Astrocyte (in vitro differentiated cells and primary cell): ENCODE measurements at regions not wholly inside any gene's neighbourhood (a gene's known extent, or its start where the extent isn't known, plus 50 kb on each side); places are given as distances from the start of the nearest gene placed in this dataset.

Experiments
- DNase-seq: peaks from one replicate; pipeline ENCODE4 v3.0.0-alpha.2; 2010; ENCODE audit warnings: low read depth
- FAIRE-seq: peaks from 2 replicates; lab custom pipeline; 2011; peaks lifted over from hg19 to GRCh38; lab: Jason Lieb, UNC
- H2AFZ ChIP-seq: 2 replicates; pipeline ENCODE4 v1.6.0; 2012; ENCODE audit warnings: low read depth, low read length, inconsistent platforms
- H3K27ac ChIP-seq: 2 replicates; pipeline ENCODE4 v1.5.1; 2011; ENCODE audit warnings: low read depth, low read length, inconsistent platforms
- H3K27me3 ChIP-seq: 2 replicates; pipeline ENCODE4 v1.6.0; 2011; ENCODE audit warnings: low read length, inconsistent platforms; ENCODE audit not compliant: insufficient read depth
- H3K36me3 ChIP-seq: 2 replicates; pipeline ENCODE4 v1.5.1; 2011; ENCODE audit warnings: low read length, inconsistent platforms; ENCODE audit not compliant: insufficient read depth
- H3K4me1 ChIP-seq: 2 replicates; pipeline ENCODE4 v1.5.1; 2011; ENCODE audit warnings: low read length, inconsistent platforms; ENCODE audit not compliant: insufficient read depth
- H3K4me2 ChIP-seq: 2 replicates; pipeline ENCODE4 v1.6.0; 2012; ENCODE audit warnings: low read length, inconsistent platforms
- H3K4me3 ChIP-seq: 2 replicates; pipeline ENCODE4 v1.5.1; 2011; ENCODE audit warnings: low read depth, mild to moderate bottlenecking, low read length, inconsistent platforms; ENCODE audit not compliant: insufficient read depth
- H3K79me2 ChIP-seq: 2 replicates; pipeline ENCODE4 v1.6.0; 2012; ENCODE audit warnings: mild to moderate bottlenecking, low read length, inconsistent platforms; ENCODE audit not compliant: insufficient read depth
- H3K9ac ChIP-seq: 2 replicates; pipeline ENCODE4 v1.6.0; 2012; ENCODE audit warnings: mild to moderate bottlenecking, low read length, inconsistent platforms
- H3K9me3 ChIP-seq: 2 replicates; pipeline ENCODE4 v1.5.1; 2012; ENCODE audit warnings: low read depth, mild to moderate bottlenecking, low read length, inconsistent platforms; ENCODE audit not compliant: insufficient read depth
- H4K20me1 ChIP-seq: 2 replicates; pipeline ENCODE4 v1.6.0; 2012; ENCODE audit warnings: low read length, inconsistent platforms; ENCODE audit not compliant: insufficient read depth
- H3K27ac Mint-ChIP-seq: one replicate; pipeline ENCODE4 v1.8.0; 2021; ENCODE audit warnings: mild to moderate bottlenecking, mixed read lengths; ENCODE audit not compliant: unreplicated experiment
- H3K27me3 Mint-ChIP-seq: one replicate; pipeline ENCODE4 v1.8.0; 2021; ENCODE audit warnings: low read depth, mixed read lengths; ENCODE audit not compliant: unreplicated experiment
- H3K36me3 Mint-ChIP-seq: one replicate; pipeline ENCODE4 v1.8.0; 2021; ENCODE audit warnings: low read depth, mixed read lengths; ENCODE audit not compliant: unreplicated experiment
- H3K4me1 Mint-ChIP-seq: one replicate; pipeline ENCODE4 v1.8.0; 2021; ENCODE audit warnings: low read depth, mixed read lengths; ENCODE audit not compliant: unreplicated experiment
- H3K4me3 Mint-ChIP-seq: one replicate; pipeline ENCODE4 v1.8.0; 2021; ENCODE audit warnings: mild to moderate bottlenecking, moderate library complexity, mixed read lengths; ENCODE audit not compliant: unreplicated experiment
- H3K9me3 Mint-ChIP-seq: one replicate; pipeline ENCODE4 v1.8.0; 2021; ENCODE audit warnings: mild to moderate bottlenecking, mixed read lengths; ENCODE audit not compliant: unreplicated experiment
- EZH2 ChIP-seq: IDR thresholded peaks from 2 replicates; pipeline ENCODE4 v1.6.1; 2012; ENCODE audit warnings: mild to moderate bottlenecking, low read length, inconsistent platforms; ENCODE audit not compliant: insufficient read depth
- TF ChIP-seq, protein P1 (sequence below): IDR thresholded peaks from 2 replicates; pipeline ENCODE4 v1.5.1; 2011; ENCODE audit warnings: low read depth, mild to moderate bottlenecking, inconsistent platforms, low read length, moderate library complexity; ENCODE audit not compliant: insufficient read depth

DNA sequence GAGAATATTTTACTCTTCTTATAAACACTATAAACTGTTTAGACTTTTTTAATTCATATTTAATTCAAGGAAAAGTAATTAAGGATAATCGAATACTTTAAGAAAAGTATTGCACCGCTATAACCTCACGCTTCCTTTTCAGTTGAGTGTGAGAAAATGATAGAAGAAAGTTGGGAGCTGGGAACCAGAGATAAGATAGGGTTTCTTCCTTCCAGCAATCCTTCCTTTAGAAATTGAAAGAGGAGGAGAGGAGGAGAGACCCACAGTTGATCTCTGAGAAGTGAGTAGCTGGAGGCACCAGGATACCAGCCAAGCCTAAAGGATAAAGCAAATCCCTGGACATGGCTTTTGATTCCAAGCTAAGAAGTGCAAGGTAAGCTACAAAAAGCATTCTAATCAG, 242.3 kb upstream of the NOCT start:
- H3K27me3 Mint-ChIP-seq = peaks cover 2% of the 10 kb centered on the region

DNA sequence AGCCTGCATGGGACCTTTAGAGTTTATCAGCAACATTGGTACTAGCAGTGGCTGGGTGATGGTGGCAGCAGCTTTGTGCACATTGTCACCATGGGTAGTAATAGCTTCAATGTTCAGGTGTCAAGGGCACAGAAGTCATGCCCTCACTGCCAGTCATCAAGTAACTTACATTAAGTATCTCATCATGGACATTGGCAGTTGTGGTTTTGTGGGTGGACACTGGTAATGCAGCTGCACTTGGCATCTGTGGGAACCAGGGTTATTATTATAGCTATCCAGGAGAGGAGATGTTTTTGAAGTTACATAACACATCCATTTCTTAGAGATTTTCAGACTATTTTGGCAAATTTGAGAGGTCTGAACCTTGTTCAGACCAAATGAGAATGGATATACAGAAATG, 243.2 kb upstream of the NOCT start:
- Histone ChIP-seq H4K20me1 (no peaks in the 10 kb centered on the region), H3K27me3 (no peaks in the 10 kb centered on the region), H3K9ac (no peak overlapping the region), H3K9me3 (no peaks in the 10 kb centered on the region), H3K4me2 (no peak overlapping the region), H3K27ac (no peak overlapping the region), H3K79me2 (no peaks in the 10 kb centered on the region), H3K36me3 (no peaks in the 10 kb centered on the region), H3K4me3 (no peak overlapping the region), H2AFZ (no peak overlapping the region), H3K4me1 (no peaks in the 10 kb centered on the region)
- peaks cover 10% of the 10 kb centered on the region for H3K4me1 Mint-ChIP-seq
- no peak overlapping the region for H3K27ac Mint-ChIP-seq
- H3K9me3 Mint-ChIP-seq = no peaks in the 10 kb centered on the region
- no peaks in the 10 kb centered on the region for H3K36me3 Mint-ChIP-seq
- no peak for DNase-seq
- TF ChIP-seq, protein P1, sequence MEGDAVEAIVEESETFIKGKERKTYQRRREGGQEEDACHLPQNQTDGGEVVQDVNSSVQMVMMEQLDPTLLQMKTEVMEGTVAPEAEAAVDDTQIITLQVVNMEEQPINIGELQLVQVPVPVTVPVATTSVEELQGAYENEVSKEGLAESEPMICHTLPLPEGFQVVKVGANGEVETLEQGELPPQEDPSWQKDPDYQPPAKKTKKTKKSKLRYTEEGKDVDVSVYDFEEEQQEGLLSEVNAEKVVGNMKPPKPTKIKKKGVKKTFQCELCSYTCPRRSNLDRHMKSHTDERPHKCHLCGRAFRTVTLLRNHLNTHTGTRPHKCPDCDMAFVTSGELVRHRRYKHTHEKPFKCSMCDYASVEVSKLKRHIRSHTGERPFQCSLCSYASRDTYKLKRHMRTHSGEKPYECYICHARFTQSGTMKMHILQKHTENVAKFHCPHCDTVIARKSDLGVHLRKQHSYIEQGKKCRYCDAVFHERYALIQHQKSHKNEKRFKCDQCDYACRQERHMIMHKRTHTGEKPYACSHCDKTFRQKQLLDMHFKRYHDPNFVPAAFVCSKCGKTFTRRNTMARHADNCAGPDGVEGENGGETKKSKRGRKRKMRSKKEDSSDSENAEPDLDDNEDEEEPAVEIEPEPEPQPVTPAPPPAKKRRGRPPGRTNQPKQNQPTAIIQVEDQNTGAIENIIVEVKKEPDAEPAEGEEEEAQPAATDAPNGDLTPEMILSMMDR = no peak
- TF ChIP-seq EZH2 = no peak
- no peak overlapping the region for H3K4me3 Mint-ChIP-seq
- no peak for FAIRE-seq
- H3K27me3 Mint-ChIP-seq = peaks cover 2% of the 10 kb centered on the region

More for the DNA sequence above, 242.3 kb upstream of the NOCT start:
- Histone ChIP-seq H3K27ac (no peak overlapping the region), H2AFZ (no peak overlapping the region), H3K9ac (no peak overlapping the region), H3K27me3 (no peaks in the 10 kb centered on the region), H3K9me3 (no peaks in the 10 kb centered on the region), H3K4me1 (no peaks in the 10 kb centered on the region), H3K4me3 (no peak overlapping the region), H4K20me1 (no peaks in the 10 kb centered on the region), H3K36me3 (no peaks in the 10 kb centered on the region), H3K79me2 (no peaks in the 10 kb centered on the region), H3K4me2 (no peak overlapping the region)
- Mint-ChIP-seq H3K36me3 (no peaks in the 10 kb centered on the region), H3K4me1 (peaks cover 10% of the 10 kb centered on the region), H3K27ac (no peak overlapping the region), H3K9me3 (no peaks in the 10 kb centered on the region), H3K4me3 (no peak overlapping the region)
- FAIRE-seq = no peak
- TF ChIP-seq, protein P1 = no peak
- no peak for TF ChIP-seq EZH2
- no peak for DNase-seq

DNA sequence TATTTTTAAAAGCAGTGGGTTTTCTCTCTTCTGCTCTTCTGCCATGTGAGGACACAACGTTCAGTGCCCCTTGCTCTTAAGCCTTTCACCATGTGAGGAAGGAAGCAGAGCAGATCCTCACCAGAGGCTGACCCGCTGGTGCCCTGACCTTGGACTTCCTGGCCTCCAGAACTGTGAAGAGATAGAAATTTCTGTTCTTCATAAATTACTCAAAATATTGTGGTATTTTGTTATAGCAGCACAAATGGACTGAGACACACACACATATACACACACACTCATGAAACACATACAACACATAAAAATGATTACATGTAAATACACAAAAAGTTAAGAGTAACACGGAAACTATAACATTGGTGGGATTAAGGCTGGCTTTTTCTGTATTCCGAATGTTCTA, 244.8 kb upstream of the NOCT start:
- Histone ChIP-seq H3K36me3 (no peaks in the 10 kb centered on the region), H3K79me2 (no peaks in the 10 kb centered on the region), H4K20me1 (no peaks in the 10 kb centered on the region), H3K4me3 (no peak overlapping the region), H3K4me1 (no peaks in the 10 kb centered on the region), H2AFZ (no peak overlapping the region), H3K9me3 (no peaks in the 10 kb centered on the region), H3K4me2 (no peak overlapping the region), H3K27ac (no peak overlapping the region), H3K27me3 (no peaks in the 10 kb centered on the region), H3K9ac (no peak overlapping the region)
- Mint-ChIP-seq H3K27ac (no peak overlapping the region), H3K9me3 (no peaks in the 10 kb centered on the region), H3K27me3 (peaks cover 4% of the 10 kb centered on the region), H3K4me3 (no peak overlapping the region), H3K4me1 (peaks cover 5% of the 10 kb centered on the region), H3K36me3 (no peaks in the 10 kb centered on the region)
- TF ChIP-seq EZH2 = no peak
- TF ChIP-seq, protein P1 = no peak
- DNase-seq = no peak
- no peak for FAIRE-seq
